T-helper 17 cell (primary cell): ENCODE measurements at regions not wholly inside any gene's neighbourhood (a gene's known extent, or its start where the extent isn't known, plus 50 kb on each side); places are given as distances from the start of the nearest gene placed in this dataset.
"Not testable (repeated sequence)": the region's sequence is repeated elsewhere in the genome, so short reads cannot be mapped to it uniquely, and the experiment has no call there.

Experiments used
- ATAC-seq: fragments of 150-1000 bp; cut with Tn5 transposase; 2 replicates; pipeline ENCODE4 v1.10.0; 2021; ENCODE audit warnings: mild to moderate bottlenecking, moderate library complexity
- DNase-seq, 3 donors: peaks; one replicate each; pipeline versions ENCODE4 v3.0.0 to v3.0.0-alpha.2; 2020 to 2021
- H3K9me3 ChIP-seq: one replicate; pipeline ENCODE4 v1.7.0; 2013; ENCODE audit warnings: low read length, mild to moderate bottlenecking; ENCODE audit not compliant: control insufficient read depth, poor library complexity, severe bottlenecking
- H3K27ac Mint-ChIP-seq: one replicate; pipeline ENCODE4 v1.8.0; 2022; ENCODE audit warnings: mild to moderate bottlenecking, moderate library complexity, mixed read lengths
- H3K27me3 Mint-ChIP-seq: one replicate; pipeline ENCODE4 v1.8.0; 2022; ENCODE audit warnings: mixed read lengths
- H3K36me3 Mint-ChIP-seq: one replicate; pipeline ENCODE4 v1.8.0; 2022; ENCODE audit warnings: low read depth, mixed read lengths
- H3K4me1 Mint-ChIP-seq: one replicate; pipeline ENCODE4 v1.8.0; 2022; ENCODE audit warnings: mild to moderate bottlenecking, mixed read lengths
- H3K4me3 Mint-ChIP-seq: one replicate; pipeline ENCODE4 v1.8.0; 2022; ENCODE audit warnings: mild to moderate bottlenecking, moderate library complexity, mixed read lengths

GRCh38 chr4:84249521-84249920 lies 249.6 kb downstream of the NKX6-1 start:
- Mint-ChIP-seq H3K36me3 (peaks cover 3% of the 10 kb centered on the region), H3K4me1 (no peaks in the 10 kb centered on the region), H3K4me3 (no peak overlapping the region), H3K27ac (no peak overlapping the region), H3K27me3 (peaks cover 5% of the 10 kb centered on the region)
- ATAC-seq (no peak), DNase-seq (no peak)
- H3K9me3 ChIP-seq: no peaks in the 10 kb centered on the region

- ATAC-seq, H3K9me3 ChIP-seq, H3K4me3 Mint-ChIP-seq, H3K27me3 Mint-ChIP-seq, H3K4me1 Mint-ChIP-seq, DNase-seq, H3K27ac Mint-ChIP-seq, H3K36me3 Mint-ChIP-seq: not testable (repeated sequence)
Observed at GRCh38 chr4:84245042-84245441, 254.1 kb downstream of the NKX6-1 start.

GRCh38 chr4:84244346-84244801 lies 254.7 kb downstream of the NKX6-1 start:
- not testable (repeated sequence) for ATAC-seq, DNase-seq, H3K36me3 Mint-ChIP-seq, H3K27ac Mint-ChIP-seq, H3K4me1 Mint-ChIP-seq, H3K27me3 Mint-ChIP-seq, H3K9me3 ChIP-seq, H3K4me3 Mint-ChIP-seq

- H3K4me3 Mint-ChIP-seq: no peak overlapping the region
- H3K27me3 Mint-ChIP-seq: no peaks in the 10 kb centered on the region
- no peak overlapping the region for H3K27ac Mint-ChIP-seq
- H3K4me1 Mint-ChIP-seq: no peaks in the 10 kb centered on the region
- H3K36me3 Mint-ChIP-seq: peaks cover 3% of the 10 kb centered on the region
- H3K9me3 ChIP-seq: no peaks in the 10 kb centered on the region
- no peak for DNase-seq
- ATAC-seq: no peak
Observed at GRCh38 chr4:84243685-84244084, 255.4 kb downstream of the NKX6-1 start.

- no peak overlapping the region for H3K4me3 Mint-ChIP-seq
- DNase-seq (no peak), ATAC-seq (no peak)
- no peaks in the 10 kb centered on the region for H3K27me3 Mint-ChIP-seq
- H3K27ac Mint-ChIP-seq: no peak overlapping the region
- H3K9me3 ChIP-seq: no peaks in the 10 kb centered on the region
- H3K4me1 Mint-ChIP-seq: no peaks in the 10 kb centered on the region
- no peaks in the 10 kb centered on the region for H3K36me3 Mint-ChIP-seq
Observed at GRCh38 chr4:84239278-84239845, 259.7 kb downstream of the NKX6-1 start.

GRCh38 chr4:84238247-84239090 lies 260.6 kb downstream of the NKX6-1 start:
- H3K27me3 Mint-ChIP-seq: no peaks in the 10 kb centered on the region
- no peak overlapping the region for H3K4me3 Mint-ChIP-seq
- ATAC-seq (no peak), DNase-seq (no peak)
- no peaks in the 10 kb centered on the region for H3K36me3 Mint-ChIP-seq
- H3K4me1 Mint-ChIP-seq: no peaks in the 10 kb centered on the region
- H3K27ac Mint-ChIP-seq: no peak overlapping the region
- no peaks in the 10 kb centered on the region for H3K9me3 ChIP-seq

GRCh38 chr4:84237008-84237407 lies 262.1 kb downstream of the NKX6-1 start:
- ATAC-seq: no peak
- no peaks in the 10 kb centered on the region for H3K9me3 ChIP-seq
- Mint-ChIP-seq H3K4me3 (no peak overlapping the region), H3K36me3 (no peaks in the 10 kb centered on the region), H3K4me1 (no peaks in the 10 kb centered on the region), H3K27ac (no peak overlapping the region), H3K27me3 (no peaks in the 10 kb centered on the region)
- DNase-seq: no peak

GRCh38 chr4:84235126-84235944 lies 263.8 kb downstream of the NKX6-1 start:
- no peaks in the 10 kb centered on the region for H3K27me3 Mint-ChIP-seq
- H3K4me1 Mint-ChIP-seq: no peaks in the 10 kb centered on the region
- ATAC-seq (no peak), DNase-seq (no peak)
- H3K27ac Mint-ChIP-seq: no peak overlapping the region
- no peak overlapping the region for H3K4me3 Mint-ChIP-seq
- no peaks in the 10 kb centered on the region for H3K9me3 ChIP-seq
- H3K36me3 Mint-ChIP-seq: no peaks in the 10 kb centered on the region

GRCh38 chr4:84232309-84233095 lies 266.6 kb downstream of the NKX6-1 start:
- Mint-ChIP-seq H3K27me3 (no peaks in the 10 kb centered on the region), H3K4me1 (no peaks in the 10 kb centered on the region), H3K36me3 (no peaks in the 10 kb centered on the region), H3K27ac (no peak overlapping the region), H3K4me3 (no peak overlapping the region)
- H3K9me3 ChIP-seq: no peaks in the 10 kb centered on the region
- DNase-seq (no peak), ATAC-seq (no peak)

- Mint-ChIP-seq H3K27ac (no peak overlapping the region), H3K4me1 (no peaks in the 10 kb centered on the region), H3K27me3 (no peaks in the 10 kb centered on the region), H3K4me3 (no peak overlapping the region), H3K36me3 (no peaks in the 10 kb centered on the region)
- DNase-seq (no peak), ATAC-seq (no peak)
- H3K9me3 ChIP-seq: no peaks in the 10 kb centered on the region
Observed at GRCh38 chr4:84231539-84232055, 267.5 kb downstream of the NKX6-1 start.

- Mint-ChIP-seq H3K27ac (no peak overlapping the region), H3K4me1 (no peaks in the 10 kb centered on the region), H3K27me3 (no peaks in the 10 kb centered on the region), H3K36me3 (no peaks in the 10 kb centered on the region), H3K4me3 (no peak overlapping the region)
- DNase-seq (no peak), ATAC-seq (no peak)
- no peaks in the 10 kb centered on the region for H3K9me3 ChIP-seq
Observed at GRCh38 chr4:84224522-84224921, 274.6 kb downstream of the NKX6-1 start.

GRCh38 chr4:84221704-84222103 lies 277.4 kb downstream of the NKX6-1 start:
- no peaks in the 10 kb centered on the region for H3K27me3 Mint-ChIP-seq
- H3K4me1 Mint-ChIP-seq: no peaks in the 10 kb centered on the region
- no peak overlapping the region for H3K4me3 Mint-ChIP-seq
- ATAC-seq (no peak), DNase-seq (no peak)
- no peak overlapping the region for H3K27ac Mint-ChIP-seq
- H3K9me3 ChIP-seq: no peaks in the 10 kb centered on the region
- no peaks in the 10 kb centered on the region for H3K36me3 Mint-ChIP-seq

GRCh38 chr4:84220990-84221389 lies 278.1 kb downstream of the NKX6-1 start:
- Mint-ChIP-seq H3K27me3 (no peaks in the 10 kb centered on the region), H3K36me3 (no peaks in the 10 kb centered on the region)

More at GRCh38 chr4:84220990-84221389, 278.1 kb downstream of the NKX6-1 start:
- DNase-seq (no peak), ATAC-seq (no peak)
- Mint-ChIP-seq H3K27ac (no peak overlapping the region), H3K4me1 (no peaks in the 10 kb centered on the region), H3K4me3 (no peak overlapping the region)
- no peaks in the 10 kb centered on the region for H3K9me3 ChIP-seq
